HEK293T (cell line): ENCODE measurements at regions not wholly inside any gene's neighbourhood (a gene's known extent, or its start where the extent isn't known, plus 50 kb on each side); places are given as distances from the start of the nearest gene placed in this dataset.

Experiments
- BHLHE40 ChIP-seq: fragments of 450-650 bp; IDR thresholded peaks from 2 replicates; pipeline ENCODE4 v1.6.1; 2016; ENCODE audit warnings: mild to moderate bottlenecking, moderate library complexity, borderline replicate concordance
- FOXA1 ChIP-seq: fragments of 450-650 bp; IDR thresholded peaks from 2 replicates; pipeline ENCODE4 v1.6.1; 2016; ENCODE audit warnings: mild to moderate bottlenecking
- FOXK2 ChIP-seq: fragments of 450-650 bp; IDR thresholded peaks from 2 replicates; pipeline ENCODE4 v1.6.1; 2016; ENCODE audit warnings: mild to moderate bottlenecking
- FOXM1 ChIP-seq: fragments of 450-650 bp; IDR thresholded peaks from 2 replicates; pipeline ENCODE4 v1.6.1; 2017; ENCODE audit warnings: mild to moderate bottlenecking, borderline replicate concordance
- SP1 ChIP-seq: fragments of 450-650 bp; IDR thresholded peaks from 2 replicates; pipeline ENCODE4 v1.6.1; 2017

GRCh38 chrX:140860718-140861117, 141.7 kb upstream of the SPANXB1 start:
- TF ChIP-seq SP1 (no peak), FOXM1 (no peak), FOXK2 (no peak), BHLHE40 (no peak), FOXA1 (no peak)
